Ovary (tissue), 3 donors: ENCODE measurements at regions not wholly inside any gene's neighbourhood (a gene's known extent, or its start where the extent isn't known, plus 50 kb on each side); places are given as distances from the start of the nearest gene placed in this dataset.

Source experiments
- POLR2A ChIP-seq: fragments of 450-650 bp; IDR thresholded peaks from one replicate; pipeline ENCODE4 v1.6.1; 2017; ENCODE audit warnings: antibody characterized with exemption, mild to moderate bottlenecking, moderate library complexity
- TF ChIP-seq, protein P1 (sequence below), 3 donors: fragments of 450-650 bp in 2 of 3; fragments of 200-600 bp in 1 of 3; IDR thresholded peaks; one replicate each; pipeline versions ENCODE4 v1.5.1 to v1.8.0; 2016 to 2022; ENCODE audit warnings: antibody characterized with exemption in 3 of 3, mild to moderate bottlenecking in 1 of 3
- donor health status: DM: no; HTN: no; CAD: no.

GRCh38 chr3:162704238-162704637 is 1207.6 kb downstream of the OTOL1 start:
- TF ChIP-seq, protein P1, sequence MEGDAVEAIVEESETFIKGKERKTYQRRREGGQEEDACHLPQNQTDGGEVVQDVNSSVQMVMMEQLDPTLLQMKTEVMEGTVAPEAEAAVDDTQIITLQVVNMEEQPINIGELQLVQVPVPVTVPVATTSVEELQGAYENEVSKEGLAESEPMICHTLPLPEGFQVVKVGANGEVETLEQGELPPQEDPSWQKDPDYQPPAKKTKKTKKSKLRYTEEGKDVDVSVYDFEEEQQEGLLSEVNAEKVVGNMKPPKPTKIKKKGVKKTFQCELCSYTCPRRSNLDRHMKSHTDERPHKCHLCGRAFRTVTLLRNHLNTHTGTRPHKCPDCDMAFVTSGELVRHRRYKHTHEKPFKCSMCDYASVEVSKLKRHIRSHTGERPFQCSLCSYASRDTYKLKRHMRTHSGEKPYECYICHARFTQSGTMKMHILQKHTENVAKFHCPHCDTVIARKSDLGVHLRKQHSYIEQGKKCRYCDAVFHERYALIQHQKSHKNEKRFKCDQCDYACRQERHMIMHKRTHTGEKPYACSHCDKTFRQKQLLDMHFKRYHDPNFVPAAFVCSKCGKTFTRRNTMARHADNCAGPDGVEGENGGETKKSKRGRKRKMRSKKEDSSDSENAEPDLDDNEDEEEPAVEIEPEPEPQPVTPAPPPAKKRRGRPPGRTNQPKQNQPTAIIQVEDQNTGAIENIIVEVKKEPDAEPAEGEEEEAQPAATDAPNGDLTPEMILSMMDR (IDR thresholded peaks at IDR 0.05) = no peak
- TF ChIP-seq POLR2A = no peak
